ENCODE measurements at regions not wholly inside any gene's neighbourhood (a gene's known extent, or its start where the extent isn't known, plus 50 kb on each side); places are given as distances from the start of the nearest gene placed in this dataset.

- Histone ChIP-seq H3K36me3 (ENCODE audit: control insufficient read depth, low read length) (no peaks in the 10 kb centered on the region), H3K79me2 (ENCODE audit: control insufficient read depth, low read length) (no peaks in the 10 kb centered on the region), H3F3A (ENCODE audit: control insufficient read depth, insufficient read depth) (no peaks in the 10 kb centered on the region), H3K4me1 (ENCODE audit: control insufficient read depth, low read length) (peaks cover 15% of the 10 kb centered on the region), H3K4me3 (ENCODE audit: low read length) (no peak overlapping the region), H3K27me3 (ENCODE audit: control insufficient read depth, low read length) (no peaks in the 10 kb centered on the region), H3K4me2 (ENCODE audit: low read length) (no peak overlapping the region), H3K9me2 (replicated peaks; ENCODE audit: control insufficient read depth, low read length) (no peaks in the 10 kb centered on the region), H3K27ac (ENCODE audit: low read depth, low read length) (no peak overlapping the region), H4K20me1 (ENCODE audit: control insufficient read depth, insufficient read depth, low read depth, low read length) (no peaks in the 10 kb centered on the region), H3K9me3 (ENCODE audit: control insufficient read depth, insufficient read depth, low read length) (no peaks in the 10 kb centered on the region)
- TF ChIP-seq, protein P1, sequence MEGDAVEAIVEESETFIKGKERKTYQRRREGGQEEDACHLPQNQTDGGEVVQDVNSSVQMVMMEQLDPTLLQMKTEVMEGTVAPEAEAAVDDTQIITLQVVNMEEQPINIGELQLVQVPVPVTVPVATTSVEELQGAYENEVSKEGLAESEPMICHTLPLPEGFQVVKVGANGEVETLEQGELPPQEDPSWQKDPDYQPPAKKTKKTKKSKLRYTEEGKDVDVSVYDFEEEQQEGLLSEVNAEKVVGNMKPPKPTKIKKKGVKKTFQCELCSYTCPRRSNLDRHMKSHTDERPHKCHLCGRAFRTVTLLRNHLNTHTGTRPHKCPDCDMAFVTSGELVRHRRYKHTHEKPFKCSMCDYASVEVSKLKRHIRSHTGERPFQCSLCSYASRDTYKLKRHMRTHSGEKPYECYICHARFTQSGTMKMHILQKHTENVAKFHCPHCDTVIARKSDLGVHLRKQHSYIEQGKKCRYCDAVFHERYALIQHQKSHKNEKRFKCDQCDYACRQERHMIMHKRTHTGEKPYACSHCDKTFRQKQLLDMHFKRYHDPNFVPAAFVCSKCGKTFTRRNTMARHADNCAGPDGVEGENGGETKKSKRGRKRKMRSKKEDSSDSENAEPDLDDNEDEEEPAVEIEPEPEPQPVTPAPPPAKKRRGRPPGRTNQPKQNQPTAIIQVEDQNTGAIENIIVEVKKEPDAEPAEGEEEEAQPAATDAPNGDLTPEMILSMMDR (IDR thresholded peaks at IDR 0.05; ENCODE audit: low read depth, low read length, poor library complexity, severe bottlenecking) = no peak
These were observed 72.9 kb downstream of the TSN start for GRCh38 chr2:121828281-121828731.

DNA sequence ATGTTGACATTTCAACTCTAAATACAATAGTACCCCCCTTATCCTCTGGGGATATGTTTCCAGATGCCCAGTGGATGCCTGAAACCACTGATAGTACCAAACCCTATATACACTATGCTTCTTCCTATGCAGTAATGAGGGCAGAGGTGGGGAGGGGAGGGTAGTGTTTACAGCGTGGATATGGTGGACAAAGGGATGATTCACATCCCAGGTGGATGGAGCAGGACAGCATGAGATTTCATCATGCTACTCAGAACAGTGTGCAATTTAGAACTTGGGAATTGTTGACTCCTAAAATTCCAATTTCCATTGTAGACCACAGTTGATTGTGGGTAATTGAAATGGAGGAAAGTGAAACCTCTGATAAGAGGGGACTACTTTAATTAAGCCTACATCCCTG lies 75.4 kb downstream of the TSN start:
- peaks cover under 1% of the 10 kb centered on the region for H3K4me1 ChIP-seq (ENCODE audit: control insufficient read depth, low read length)
- H3K9me3 ChIP-seq (ENCODE audit: control insufficient read depth, insufficient read depth, low read length) = no peaks in the 10 kb centered on the region
- H3K36me3 ChIP-seq (ENCODE audit: control insufficient read depth, low read length) = no peaks in the 10 kb centered on the region
- no peak overlapping the region for H3K4me3 ChIP-seq (ENCODE audit: low read length)
- H3K4me2 ChIP-seq (ENCODE audit: low read length) = no peak overlapping the region
- no peak overlapping the region for H3K27ac ChIP-seq (ENCODE audit: low read depth, low read length)
- H3K9me2 ChIP-seq (replicated peaks; ENCODE audit: control insufficient read depth, low read length) = no peaks in the 10 kb centered on the region
- TF ChIP-seq, protein P1 (IDR thresholded peaks at IDR 0.05; ENCODE audit: low read depth, low read length, poor library complexity, severe bottlenecking) = no peak
- TF ChIP-seq EZH2phosphoT487 (IDR thresholded peaks at IDR 0.05; ENCODE audit: borderline replicate concordance, low read length) = no peak
- H3F3A ChIP-seq (ENCODE audit: control insufficient read depth, insufficient read depth) = no peaks in the 10 kb centered on the region
- H3K79me2 ChIP-seq (ENCODE audit: control insufficient read depth, low read length) = no peaks in the 10 kb centered on the region
- H3K27me3 ChIP-seq (ENCODE audit: control insufficient read depth, low read length) = no peaks in the 10 kb centered on the region
- no peaks in the 10 kb centered on the region for H4K20me1 ChIP-seq (ENCODE audit: control insufficient read depth, insufficient read depth, low read depth, low read length)

- H3K36me3 ChIP-seq (ENCODE audit: control insufficient read depth, low read length) = no peaks in the 10 kb centered on the region
- H3F3A ChIP-seq (ENCODE audit: control insufficient read depth, insufficient read depth) = no peaks in the 10 kb centered on the region
- no peaks in the 10 kb centered on the region for H3K9me3 ChIP-seq (ENCODE audit: control insufficient read depth, insufficient read depth, low read length)
- H3K27me3 ChIP-seq (ENCODE audit: control insufficient read depth, low read length) = no peaks in the 10 kb centered on the region
- no peak overlapping the region for H3K27ac ChIP-seq (ENCODE audit: low read depth, low read length)
- TF ChIP-seq EZH2phosphoT487 (IDR thresholded peaks at IDR 0.05; ENCODE audit: borderline replicate concordance, low read length) = no peak
- TF ChIP-seq, protein P1 (IDR thresholded peaks at IDR 0.05; ENCODE audit: low read depth, low read length, poor library complexity, severe bottlenecking) = no peak
- H3K4me3 ChIP-seq (ENCODE audit: low read length) = no peak overlapping the region
- H3K4me2 ChIP-seq (ENCODE audit: low read length) = no peak overlapping the region
- H4K20me1 ChIP-seq (ENCODE audit: control insufficient read depth, insufficient read depth, low read depth, low read length) = no peaks in the 10 kb centered on the region
- no peaks in the 10 kb centered on the region for H3K4me1 ChIP-seq (ENCODE audit: control insufficient read depth, low read length)
- no peaks in the 10 kb centered on the region for H3K79me2 ChIP-seq (ENCODE audit: control insufficient read depth, low read length)
- H3K9me2 ChIP-seq (replicated peaks; ENCODE audit: control insufficient read depth, low read length) = no peaks in the 10 kb centered on the region
These were observed 76.4 kb downstream of the TSN start for GRCh38 chr2:121831841-121832240.
